Immature natural killer cell (primary cell): ENCODE measurements at regions not wholly inside any gene's neighbourhood (a gene's known extent, or its start where the extent isn't known, plus 50 kb on each side); places are given as distances from the start of the nearest gene placed in this dataset.
"Not testable (repeated sequence)": the region's sequence is repeated elsewhere in the genome, so short reads cannot be mapped to it uniquely, and the experiment has no call there.

Experiments
- DNase-seq, 3 donors: peaks; one replicate each; pipeline ENCODE4 v3.0.0; 2022; ENCODE audit warnings: mixed read lengths in 1 of 3
- H3K27ac Mint-ChIP-seq, 6 donors: one replicate each; pipeline ENCODE4 v1.8.0; 2020; ENCODE audit warnings: mixed read lengths in 6 of 6, mild to moderate bottlenecking in 5 of 6, inconsistent platforms in 4 of 6, moderate library complexity in 3 of 6
- H3K27me3 Mint-ChIP-seq, 3 donors: one replicate each; pipeline ENCODE4 v1.8.0; 2020 to 2021; ENCODE audit warnings: low read depth in 3 of 3, mild to moderate bottlenecking in 3 of 3, mixed read lengths in 3 of 3, moderate library complexity in 3 of 3, inconsistent platforms in 1 of 3
- H3K36me3 Mint-ChIP-seq, 3 donors: one replicate each; pipeline ENCODE4 v1.8.0; 2020; ENCODE audit warnings: mixed read lengths in 3 of 3, inconsistent platforms in 2 of 3, mild to moderate bottlenecking in 2 of 3
- H3K4me1 Mint-ChIP-seq, 2 donors: one replicate each; pipeline ENCODE4 v1.8.0; 2020; ENCODE audit warnings: inconsistent platforms in 2 of 2, mild to moderate bottlenecking in 2 of 2, mixed read lengths in 2 of 2, moderate library complexity in 1 of 2
- H3K4me3 Mint-ChIP-seq, 5 donors: one replicate each; pipeline ENCODE4 v1.8.0; 2020; ENCODE audit warnings: mild to moderate bottlenecking in 5 of 5, mixed read lengths in 5 of 5, inconsistent platforms in 3 of 5, moderate library complexity in 3 of 5
- H3K9me3 Mint-ChIP-seq, 6 donors: one replicate each; pipeline ENCODE4 v1.8.0; 2020; ENCODE audit warnings: mild to moderate bottlenecking in 6 of 6, mixed read lengths in 6 of 6, inconsistent platforms in 4 of 6, moderate library complexity in 3 of 6

DNA sequence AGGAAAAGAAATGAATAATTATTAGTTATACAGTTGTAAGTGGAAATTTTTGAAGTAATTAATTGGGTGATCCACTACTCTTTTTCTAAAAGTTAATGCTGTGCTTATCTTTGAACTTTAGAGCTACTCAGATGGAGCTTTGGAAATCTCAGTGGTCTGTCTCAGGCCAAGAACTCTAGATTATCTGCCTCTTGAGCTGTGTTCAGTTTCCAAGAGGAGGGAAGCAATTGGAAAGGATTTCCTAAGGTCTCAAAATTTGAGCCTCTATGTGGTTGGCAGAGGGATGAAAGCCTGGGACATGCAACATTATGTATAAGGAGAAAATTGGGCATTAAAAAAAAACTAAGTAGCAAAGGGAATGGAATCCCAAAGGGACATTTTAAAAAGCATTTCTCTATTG, 334.0 kb upstream of the PRICKLE1 start:
- H3K27ac Mint-ChIP-seq = no peak overlapping the region

DNA sequence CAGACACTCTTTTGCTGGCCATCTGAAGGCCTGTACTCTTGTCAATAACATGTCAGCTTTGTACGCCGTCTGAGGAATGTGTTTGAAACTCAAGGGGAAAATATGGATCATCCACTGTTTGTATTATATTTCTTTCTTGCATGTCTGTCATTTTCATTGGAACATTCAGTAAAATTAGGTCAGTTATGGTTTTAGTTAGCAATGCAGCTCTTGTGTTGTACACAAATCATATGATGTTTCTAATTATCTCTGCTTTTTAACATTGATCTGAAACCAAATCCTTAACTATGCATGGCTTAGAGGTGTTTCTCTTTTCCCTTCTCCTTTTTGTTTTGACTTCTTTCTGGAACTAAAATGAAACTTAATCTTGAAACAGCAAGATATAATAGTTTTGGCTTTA, 333.6 kb upstream of the PRICKLE1 start:
- peaks cover 0 to 1% (median 0%) of the 10 kb centered on the region in 3 donors for H3K27me3 Mint-ChIP-seq
- H3K9me3 Mint-ChIP-seq = peaks cover 0 to 13% (median 7%) of the 10 kb centered on the region in 6 donors
- H3K27ac Mint-ChIP-seq = no peak overlapping the region
- no peak for DNase-seq
- no peaks in the 10 kb centered on the region for H3K4me1 Mint-ChIP-seq
- no peaks in the 10 kb centered on the region for H3K36me3 Mint-ChIP-seq
- no peak overlapping the region for H3K4me3 Mint-ChIP-seq

More for the DNA sequence above, 334.0 kb upstream of the PRICKLE1 start:
- H3K4me1 Mint-ChIP-seq = no peaks in the 10 kb centered on the region
- no peak for DNase-seq
- H3K36me3 Mint-ChIP-seq = no peaks in the 10 kb centered on the region
- peaks cover 0 to 13% (median 7%) of the 10 kb centered on the region in 6 donors for H3K9me3 Mint-ChIP-seq
- H3K27me3 Mint-ChIP-seq = peaks cover 0 to 1% (median 0%) of the 10 kb centered on the region in 3 donors
- no peak overlapping the region for H3K4me3 Mint-ChIP-seq

DNA sequence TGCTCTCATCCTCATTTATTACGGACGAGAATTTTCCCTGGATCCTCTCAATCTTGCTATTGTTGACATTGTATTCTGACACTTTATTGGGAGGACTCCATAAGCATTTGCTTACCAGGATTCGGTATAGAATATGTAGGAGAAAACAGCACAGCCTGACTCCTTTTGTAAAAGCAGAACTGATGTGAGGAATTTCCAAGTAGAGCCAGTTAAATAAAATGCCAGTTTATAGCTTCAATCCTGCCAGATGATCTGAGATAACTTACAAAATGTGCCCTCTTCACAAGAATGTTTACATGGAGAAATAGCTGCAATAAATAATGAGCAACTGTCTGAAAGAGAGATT, 332.9 kb upstream of the PRICKLE1 start:
- H3K4me3 Mint-ChIP-seq = no peak overlapping the region
- H3K9me3 Mint-ChIP-seq = peaks cover 0 to 9% (median 7%) of the 10 kb centered on the region in 6 donors
- no peaks in the 10 kb centered on the region for H3K4me1 Mint-ChIP-seq
- peaks cover 0 to 1% (median 0%) of the 10 kb centered on the region in 3 donors for H3K27me3 Mint-ChIP-seq
- no peak overlapping the region for H3K27ac Mint-ChIP-seq
- DNase-seq = no peak
- H3K36me3 Mint-ChIP-seq = no peaks in the 10 kb centered on the region

DNA sequence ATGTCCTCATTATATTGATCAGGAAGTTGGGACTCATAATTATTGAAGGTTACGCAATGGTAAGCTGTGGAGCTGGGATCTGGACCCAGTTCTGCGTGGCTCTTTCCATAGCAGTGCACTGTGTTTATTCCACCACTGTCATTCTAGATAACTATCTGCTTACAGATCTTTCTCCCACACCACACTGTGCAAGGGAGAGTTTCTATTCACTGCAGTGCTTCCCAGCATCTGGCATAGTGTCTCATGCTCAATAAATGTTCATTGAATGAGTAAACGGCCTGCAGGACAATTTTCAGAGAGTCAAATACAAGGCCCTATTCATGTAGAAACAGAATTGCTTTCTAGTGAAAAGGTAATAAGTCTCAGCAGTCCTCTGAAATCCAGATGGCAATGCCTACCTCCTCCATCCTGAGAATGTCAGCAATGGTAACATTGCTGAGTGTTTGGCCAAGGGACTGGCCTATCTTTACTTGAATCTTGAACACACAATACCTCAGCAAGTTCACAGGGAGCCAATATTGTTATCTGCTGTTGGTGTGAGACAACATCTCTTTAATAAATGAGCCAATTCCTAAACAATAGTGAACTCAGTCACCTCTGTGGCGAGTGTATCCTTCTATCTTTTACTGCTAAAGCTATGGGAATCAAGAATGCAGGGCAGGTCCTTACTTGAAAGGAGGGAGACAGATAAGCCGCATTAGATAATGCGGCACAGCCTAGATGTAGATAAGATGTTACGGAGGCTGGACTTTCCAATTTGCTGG, 332.4 kb upstream of the PRICKLE1 start:
- Mint-ChIP-seq H3K4me1 (no peaks in the 10 kb centered on the region), H3K4me3 (no peak overlapping the region), H3K27me3 (peaks cover 0 to 1% (median 0%) of the 10 kb centered on the region in 3 donors), H3K9me3 (peaks cover 0 to 9% (median 5%) of the 10 kb centered on the region in 6 donors), H3K27ac (no peak overlapping the region), H3K36me3 (no peaks in the 10 kb centered on the region)
- no peak for DNase-seq

DNA sequence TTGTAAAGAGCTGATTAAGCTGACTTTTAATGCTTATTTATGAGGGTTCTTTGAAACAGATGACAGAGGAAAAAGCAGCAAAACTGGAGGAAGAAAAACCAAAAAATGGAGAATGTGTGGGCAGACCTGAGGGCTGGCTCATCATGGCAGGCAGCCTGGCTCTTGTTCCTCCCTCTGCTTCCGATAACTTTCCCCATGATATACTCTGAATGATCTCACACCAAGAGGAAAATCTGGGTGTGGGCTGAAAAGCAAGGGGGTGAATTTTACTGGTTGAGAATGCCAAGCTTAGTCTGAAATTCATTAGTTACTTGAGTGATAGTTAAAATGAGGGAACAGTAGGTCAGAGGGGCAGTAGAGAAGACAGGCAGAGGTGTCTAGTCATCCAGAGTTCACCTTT, 330.1 kb upstream of the PRICKLE1 start:
- no peak overlapping the region for H3K4me3 Mint-ChIP-seq
- H3K36me3 Mint-ChIP-seq = no peaks in the 10 kb centered on the region
- H3K27me3 Mint-ChIP-seq = no peaks in the 10 kb centered on the region
- no peak overlapping the region for H3K27ac Mint-ChIP-seq
- H3K4me1 Mint-ChIP-seq = no peaks in the 10 kb centered on the region
- peaks cover 0 to 17% (median 3%) of the 10 kb centered on the region in 6 donors for H3K9me3 Mint-ChIP-seq
- DNase-seq = no peak

DNA sequence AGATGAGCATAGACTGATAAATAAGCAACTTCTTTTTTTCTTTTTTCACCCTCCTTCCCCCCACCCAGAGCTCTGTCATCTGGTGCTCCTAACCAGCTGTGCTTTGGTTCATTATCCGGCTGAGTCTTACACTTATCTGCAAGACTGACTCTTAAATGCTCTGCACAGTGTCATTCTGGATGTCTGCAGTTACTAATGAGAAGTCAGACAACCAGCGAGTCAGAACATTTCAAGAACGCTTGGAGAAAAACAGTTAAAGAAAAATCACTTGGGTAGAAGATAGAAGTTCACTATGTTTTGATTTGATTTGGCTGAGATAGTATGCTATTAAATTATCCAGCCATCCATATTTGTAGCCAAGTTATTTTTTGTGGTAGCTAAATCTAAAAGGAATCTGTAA, 328.9 kb upstream of the PRICKLE1 start:
- H3K27me3 Mint-ChIP-seq = peaks cover 0 to 1% (median 0%) of the 10 kb centered on the region in 3 donors
- H3K36me3 Mint-ChIP-seq = no peaks in the 10 kb centered on the region

DNA sequence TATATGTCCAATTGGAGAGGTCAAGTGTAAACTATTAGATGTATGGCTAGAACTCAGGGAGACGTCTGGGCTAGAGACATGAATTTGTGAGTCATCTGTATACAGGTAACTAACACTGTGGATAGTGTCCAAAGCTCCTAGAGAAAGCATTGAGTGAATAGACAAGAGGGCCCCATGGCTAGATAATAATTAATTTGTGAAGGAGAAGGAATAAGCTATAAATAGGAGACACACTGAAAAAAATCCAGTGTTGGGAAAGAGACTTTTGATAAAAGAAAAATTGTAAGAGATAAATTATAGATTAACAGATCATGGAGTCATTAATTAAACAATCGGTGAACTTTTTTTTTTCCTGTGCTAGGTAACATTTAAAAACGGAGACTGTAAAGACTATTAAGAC, 326.6 kb upstream of the PRICKLE1 start:
- Mint-ChIP-seq H3K9me3 (peaks cover 4 to 25% (median 11%) of the 10 kb centered on the region in 6 donors), H3K4me1 (no peaks in the 10 kb centered on the region), H3K4me3 (no peak overlapping the region), H3K36me3 (no peaks in the 10 kb centered on the region), H3K27ac (no peak overlapping the region), H3K27me3 (peaks cover 0 to 1% (median 0%) of the 10 kb centered on the region in 3 donors)
- DNase-seq = no peak

More for the DNA sequence above, 328.9 kb upstream of the PRICKLE1 start:
- peaks cover 1 to 17% (median 5%) of the 10 kb centered on the region in 6 donors for H3K9me3 Mint-ChIP-seq
- H3K4me1 Mint-ChIP-seq = no peaks in the 10 kb centered on the region
- no peak overlapping the region for H3K27ac Mint-ChIP-seq
- no peak for DNase-seq
- no peak overlapping the region for H3K4me3 Mint-ChIP-seq

DNA sequence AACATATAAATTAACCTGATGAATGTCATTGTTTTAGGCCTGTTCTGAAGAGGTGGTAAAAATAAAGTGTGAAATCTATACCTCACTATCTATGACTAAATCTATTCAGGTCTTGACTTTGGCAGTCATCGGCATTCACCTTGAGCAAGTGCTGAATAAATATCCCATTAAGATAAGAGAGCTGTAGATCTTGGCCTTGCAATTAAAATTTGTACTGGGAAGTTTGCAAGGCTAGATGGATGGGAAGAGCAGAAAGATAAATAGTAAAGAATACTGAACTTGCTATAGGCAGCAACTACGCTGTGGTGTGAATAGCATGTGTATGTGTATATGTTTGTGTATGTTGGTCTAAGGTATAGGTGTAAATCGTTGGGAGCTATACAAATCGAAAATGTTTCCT, 325.9 kb upstream of the PRICKLE1 start:
- Mint-ChIP-seq H3K4me1 (no peaks in the 10 kb centered on the region), H3K27me3 (peaks cover 0 to 1% (median 0%) of the 10 kb centered on the region in 3 donors), H3K27ac (no peak overlapping the region), H3K36me3 (no peaks in the 10 kb centered on the region), H3K4me3 (no peak overlapping the region), H3K9me3 (peaks cover 5 to 25% (median 14%) of the 10 kb centered on the region in 6 donors)
- no peak for DNase-seq

DNA sequence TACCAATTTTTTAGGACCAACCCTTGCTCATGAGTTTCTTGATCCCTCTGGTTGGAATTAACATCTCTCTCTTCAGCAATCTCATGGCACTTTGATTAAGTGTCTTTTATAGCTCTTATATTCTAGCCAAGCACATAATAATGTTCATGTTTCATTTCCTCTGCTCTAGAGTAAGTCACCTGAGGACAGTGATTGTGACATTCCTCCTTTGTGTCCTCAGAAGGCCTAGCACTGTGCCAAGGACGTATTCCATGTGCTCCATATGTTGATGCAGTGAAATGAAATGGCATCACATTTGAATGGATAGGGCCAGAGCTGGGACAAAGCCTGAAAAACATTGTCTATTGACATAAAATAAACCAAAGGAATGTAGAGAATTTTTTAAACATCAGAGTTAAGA, 322.8 kb upstream of the PRICKLE1 start:
- H3K4me1 Mint-ChIP-seq = no peaks in the 10 kb centered on the region
- no peak overlapping the region for H3K4me3 Mint-ChIP-seq
- H3K36me3 Mint-ChIP-seq = no peaks in the 10 kb centered on the region
- peaks cover 10 to 33% (median 16%) of the 10 kb centered on the region in 6 donors for H3K9me3 Mint-ChIP-seq
- peaks cover 0 to 1% (median 0%) of the 10 kb centered on the region in 3 donors for H3K27me3 Mint-ChIP-seq
- H3K27ac Mint-ChIP-seq = no peak overlapping the region
- no peak for DNase-seq

DNA sequence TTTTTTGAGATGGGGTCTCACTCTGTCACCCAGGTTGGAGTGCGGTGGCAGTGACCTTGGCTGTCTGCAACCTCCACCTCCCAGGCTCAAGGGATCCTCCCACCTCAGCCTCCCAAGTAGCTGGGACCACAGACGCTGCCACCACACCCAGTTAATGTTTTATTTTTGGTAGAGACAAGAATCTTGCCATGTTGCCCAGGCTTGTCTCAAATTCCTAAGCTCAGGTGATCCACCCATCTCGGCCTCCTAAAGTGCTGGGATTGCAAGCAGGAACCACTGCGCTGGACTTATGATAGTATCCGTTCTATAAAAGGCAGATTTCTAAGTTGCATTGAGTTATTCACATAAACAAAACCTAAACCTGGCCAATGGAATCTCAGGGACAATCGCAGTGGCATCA, 321.1 kb upstream of the PRICKLE1 start:
- Mint-ChIP-seq H3K9me3 (peaks cover 15 to 43% (median 19%) of the 10 kb centered on the region in 6 donors), H3K27me3 (peaks cover 0 to 1% (median 0%) of the 10 kb centered on the region in 3 donors), H3K4me1 (no peaks in the 10 kb centered on the region), H3K27ac (no peak overlapping the region), H3K4me3 (no peak overlapping the region), H3K36me3 (no peaks in the 10 kb centered on the region)
- no peak for DNase-seq

DNA sequence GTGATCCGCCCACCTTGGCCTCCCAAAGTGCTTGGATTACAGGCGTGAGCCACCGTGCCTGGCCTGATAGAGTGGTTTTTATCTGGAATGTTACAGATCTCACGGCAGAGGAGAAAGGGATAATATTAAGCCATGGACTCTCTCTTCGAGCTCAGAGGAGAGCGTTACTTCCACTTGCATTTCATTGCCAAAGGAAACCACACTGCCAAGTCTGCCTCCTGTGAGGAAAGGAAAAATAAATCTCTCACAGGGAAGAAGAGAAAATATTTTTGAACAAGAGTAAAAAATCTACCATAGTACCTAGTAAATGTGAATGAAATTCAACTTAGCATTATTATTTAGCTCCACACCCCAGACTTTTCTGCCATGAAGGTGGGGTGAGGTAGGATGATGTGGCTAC, 319.2 kb upstream of the PRICKLE1 start:
- Mint-ChIP-seq H3K4me3 (no peak overlapping the region), H3K36me3 (no peaks in the 10 kb centered on the region), H3K27me3 (no peaks in the 10 kb centered on the region), H3K27ac (no peak overlapping the region), H3K4me1 (no peaks in the 10 kb centered on the region), H3K9me3 (peaks cover 14 to 41% (median 19%) of the 10 kb centered on the region in 6 donors)
- DNase-seq = no peak

DNA sequence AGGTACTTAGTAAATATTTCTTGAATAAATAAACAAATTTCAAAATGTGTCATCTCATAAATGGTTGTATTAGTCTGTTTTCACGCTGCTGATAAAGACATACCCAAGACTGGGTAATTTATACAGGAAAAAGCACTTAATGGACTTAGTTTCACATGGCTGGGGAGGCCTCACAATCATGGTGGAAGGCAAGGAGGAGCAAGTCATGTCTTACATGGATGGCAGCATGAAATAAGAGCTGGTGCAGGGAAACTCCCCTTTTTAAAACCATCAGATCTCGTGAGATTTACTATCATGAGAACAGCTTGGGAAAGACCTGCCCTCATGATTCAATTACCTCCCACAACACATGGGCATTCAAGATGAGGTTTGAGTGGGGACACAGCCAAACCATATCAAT, 317.3 kb upstream of the PRICKLE1 start:
- not testable (repeated sequence) for H3K27me3 Mint-ChIP-seq, H3K36me3 Mint-ChIP-seq, H3K4me3 Mint-ChIP-seq, H3K4me1 Mint-ChIP-seq, H3K27ac Mint-ChIP-seq, DNase-seq
- peaks cover 11 to 38% (median 16%) of the 10 kb centered on the region in 6 donors for H3K9me3 Mint-ChIP-seq

DNA sequence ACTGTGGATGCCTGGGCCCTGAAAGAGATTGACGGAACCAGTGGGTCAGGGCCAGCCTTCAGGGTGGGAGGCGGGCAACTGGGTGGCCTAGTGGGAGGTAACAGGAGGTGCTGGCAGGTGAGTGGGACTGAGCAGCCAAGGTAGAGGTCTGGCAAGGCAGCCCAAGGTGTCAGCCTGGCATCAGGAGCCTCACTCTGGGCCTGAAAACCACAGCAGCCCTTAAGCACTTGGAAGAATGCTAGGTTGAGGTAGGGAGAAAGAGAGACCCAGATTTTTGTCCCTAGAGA, 315.8 kb upstream of the PRICKLE1 start:
- H3K27me3 Mint-ChIP-seq = no peaks in the 10 kb centered on the region
- peaks cover 10 to 48% (median 20%) of the 10 kb centered on the region in 6 donors for H3K9me3 Mint-ChIP-seq
- H3K4me3 Mint-ChIP-seq = no peak overlapping the region
- no peak for DNase-seq
- no peaks in the 10 kb centered on the region for H3K36me3 Mint-ChIP-seq
- no peak overlapping the region for H3K27ac Mint-ChIP-seq
- no peaks in the 10 kb centered on the region for H3K4me1 Mint-ChIP-seq

DNA sequence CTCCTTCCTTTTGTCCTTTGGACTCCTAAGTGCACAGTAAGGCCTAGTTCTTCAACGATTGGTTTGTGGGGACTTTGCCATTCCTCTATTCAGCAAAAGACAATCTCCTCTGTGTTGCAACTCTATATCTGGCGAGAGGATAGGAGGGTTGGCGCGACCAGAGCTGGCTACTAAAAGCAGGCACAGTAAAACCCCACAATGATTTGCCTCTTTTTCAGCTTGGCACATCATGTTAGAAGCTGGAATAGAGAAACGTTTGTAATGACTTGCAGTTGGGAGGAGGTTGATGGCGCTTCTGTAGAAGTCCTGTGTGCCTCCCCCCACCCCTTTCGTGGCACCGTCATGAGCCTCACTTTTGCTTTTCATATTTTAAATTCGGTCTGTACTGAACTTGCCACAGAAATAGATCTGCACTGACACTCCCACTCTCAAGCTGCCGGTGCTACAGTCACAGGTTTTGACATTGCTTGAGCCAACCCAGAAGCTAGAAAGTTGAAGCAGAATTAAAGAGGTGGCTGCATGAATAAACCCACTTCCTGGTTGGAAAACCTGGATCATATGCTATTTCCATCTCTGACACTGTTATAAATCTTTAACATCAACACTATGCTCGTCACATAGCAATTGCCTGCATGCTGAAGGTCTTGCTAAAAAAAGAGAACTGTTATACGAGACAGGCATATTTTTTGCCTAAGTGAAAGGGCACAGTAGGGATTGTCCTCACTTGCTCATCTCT, 315.3 kb upstream of the PRICKLE1 start:
- DNase-seq = no peak
- no peaks in the 10 kb centered on the region for H3K36me3 Mint-ChIP-seq
- no peaks in the 10 kb centered on the region for H3K4me1 Mint-ChIP-seq
- peaks cover 10 to 53% (median 20%) of the 10 kb centered on the region in 6 donors for H3K9me3 Mint-ChIP-seq
- no peak overlapping the region for H3K4me3 Mint-ChIP-seq
- no peaks in the 10 kb centered on the region for H3K27me3 Mint-ChIP-seq
- H3K27ac Mint-ChIP-seq = no peak overlapping the region
